ENCODE measurements at regions not wholly inside any gene's neighbourhood (a gene's known extent, or its start where the extent isn't known, plus 50 kb on each side); places are given as distances from the start of the nearest gene placed in this dataset.
"Not testable (repeated sequence)": the region's sequence is repeated elsewhere in the genome, so short reads cannot be mapped to it uniquely, and the experiment has no call there.

- Histone ChIP-seq H3K9me3 (ENCODE audit: low read length) (no peaks in the 10 kb centered on the region), H3K4me3 (ENCODE audit: low read length) (no peak overlapping the region), H3K36me3 (ENCODE audit: insufficient read depth, low read length) (no peaks in the 10 kb centered on the region), H3K4me1 (ENCODE audit: insufficient read depth, low read length) (no peaks in the 10 kb centered on the region), H3K27me3 (ENCODE audit: insufficient read depth, low read length, poor library complexity, severe bottlenecking) (no peaks in the 10 kb centered on the region), H3K27ac (ENCODE audit: low read depth, low read length) (no peak overlapping the region)
- Mint-ChIP-seq H3K4me1 (peaks cover 0 to 23% (median 2%) of the 10 kb centered on the region in 3 donors), H3K36me3 (peaks cover 0 to 3% (median 0%) of the 10 kb centered on the region in 3 donors), H3K4me3 (no peak overlapping the region), H3K9me3 (no peaks in the 10 kb centered on the region), H3K27ac (no peak overlapping the region), H3K27me3 (no peaks in the 10 kb centered on the region)
- ChIA-PET POLR2A (no interaction called here), CTCF (no interaction called here)
- DNase-seq, result no peak
Measured at GRCh38 chr10:60485025-60485424, 95.3 kb upstream of the ANK3 start.

GRCh38 chr10:60480865-60481563 is 91.3 kb upstream of the ANK3 start:
- Histone ChIP-seq H3K4me3 (ENCODE audit: low read length) (no peak overlapping the region), H3K27me3 (ENCODE audit: insufficient read depth, low read length, poor library complexity, severe bottlenecking) (no peaks in the 10 kb centered on the region), H3K4me1 (ENCODE audit: insufficient read depth, low read length) (no peaks in the 10 kb centered on the region), H3K9me3 (ENCODE audit: low read length) (no peaks in the 10 kb centered on the region), H3K27ac (ENCODE audit: low read depth, low read length) (no peak overlapping the region), H3K36me3 (ENCODE audit: insufficient read depth, low read length) (no peaks in the 10 kb centered on the region)
- H3K36me3 Mint-ChIP-seq, result peaks cover 0 to 3% (median 0%) of the 10 kb centered on the region in 3 donors
- no peak for DNase-seq
- no peak overlapping the region for H3K4me3 Mint-ChIP-seq
- H3K27ac Mint-ChIP-seq, result peak overlapping the region in 1 of 8 donors; percentile 1
- no peaks in the 10 kb centered on the region for H3K9me3 Mint-ChIP-seq
- no peaks in the 10 kb centered on the region for H3K27me3 Mint-ChIP-seq
- H3K4me1 Mint-ChIP-seq, result peaks cover 0 to 31% (median 2%) of the 10 kb centered on the region in 3 donors
- POLR2A ChIA-PET, result no interaction called here
- CTCF ChIA-PET, result no interaction called here

GRCh38 chr10:60479305-60480020 is 89.8 kb upstream of the ANK3 start:
- Mint-ChIP-seq H3K36me3 (no peaks in the 10 kb centered on the region), H3K9me3 (no peaks in the 10 kb centered on the region), H3K4me1 (peaks cover 0 to 24% (median 2%) of the 10 kb centered on the region in 3 donors), H3K4me3 (no peak overlapping the region), H3K27ac (no peak overlapping the region), H3K27me3 (no peaks in the 10 kb centered on the region)
- H3K36me3 ChIP-seq (ENCODE audit: insufficient read depth, low read length), result no peaks in the 10 kb centered on the region
- CTCF ChIA-PET, result no interaction called here
- POLR2A ChIA-PET, result interaction anchor here (0.5 kb wide), 1 partner anchor 1331 kb away, joined by 5 read pairs; no protein-coding TSS in a partner anchor
- no peak overlapping the region for H3K27ac ChIP-seq (ENCODE audit: low read depth, low read length)
- H3K9me3 ChIP-seq (ENCODE audit: low read length), result no peaks in the 10 kb centered on the region
- no peaks in the 10 kb centered on the region for H3K4me1 ChIP-seq (ENCODE audit: insufficient read depth, low read length)
- no peaks in the 10 kb centered on the region for H3K27me3 ChIP-seq (ENCODE audit: insufficient read depth, low read length, poor library complexity, severe bottlenecking)
- H3K4me3 ChIP-seq (ENCODE audit: low read length), result no peak overlapping the region
- DNase-seq, result no peak

GRCh38 chr10:60476451-60476850 is 86.8 kb upstream of the ANK3 start:
- Mint-ChIP-seq H3K4me3 (no peak overlapping the region), H3K27ac (no peak overlapping the region), H3K27me3 (no peaks in the 10 kb centered on the region), H3K9me3 (no peaks in the 10 kb centered on the region), H3K36me3 (peaks cover 0 to 6% (median 0%) of the 10 kb centered on the region in 3 donors), H3K4me1 (peaks cover 0 to 15% (median 2%) of the 10 kb centered on the region in 3 donors)
- Histone ChIP-seq H3K27me3 (ENCODE audit: insufficient read depth, low read length, poor library complexity, severe bottlenecking) (no peaks in the 10 kb centered on the region), H3K9me3 (ENCODE audit: low read length) (no peaks in the 10 kb centered on the region), H3K36me3 (ENCODE audit: insufficient read depth, low read length) (no peaks in the 10 kb centered on the region), H3K4me3 (ENCODE audit: low read length) (no peak overlapping the region), H3K27ac (ENCODE audit: low read depth, low read length) (no peak overlapping the region), H3K4me1 (ENCODE audit: insufficient read depth, low read length) (no peaks in the 10 kb centered on the region)
- CTCF ChIA-PET, result no interaction called here
- POLR2A ChIA-PET, result no interaction called here
- no peak for DNase-seq

GRCh38 chr10:60473557-60473956 is 83.9 kb upstream of the ANK3 start:
- no peaks in the 10 kb centered on the region for H3K4me1 ChIP-seq (ENCODE audit: insufficient read depth, low read length)
- DNase-seq, result no peak
- no peak overlapping the region for H3K27ac Mint-ChIP-seq
- ChIA-PET CTCF (no interaction called here), POLR2A (no interaction called here)
- no peaks in the 10 kb centered on the region for H3K36me3 ChIP-seq (ENCODE audit: insufficient read depth, low read length)
- H3K27ac ChIP-seq (ENCODE audit: low read depth, low read length), result no peak overlapping the region
- peaks cover 0 to 3% (median 0%) of the 10 kb centered on the region in 3 donors for H3K4me1 Mint-ChIP-seq
- H3K27me3 ChIP-seq (ENCODE audit: insufficient read depth, low read length, poor library complexity, severe bottlenecking), result no peaks in the 10 kb centered on the region
- H3K4me3 Mint-ChIP-seq, result no peak overlapping the region
- H3K27me3 Mint-ChIP-seq, result no peaks in the 10 kb centered on the region
- H3K4me3 ChIP-seq (ENCODE audit: low read length), result no peak overlapping the region
- H3K9me3 ChIP-seq (ENCODE audit: low read length), result no peaks in the 10 kb centered on the region
- peaks cover 0 to 6% (median 0%) of the 10 kb centered on the region in 3 donors for H3K36me3 Mint-ChIP-seq
- no peaks in the 10 kb centered on the region for H3K9me3 Mint-ChIP-seq

GRCh38 chr10:60470091-60470490 is 80.4 kb upstream of the ANK3 start:
- no peak overlapping the region for H3K27ac Mint-ChIP-seq
- CTCF ChIA-PET, result no interaction called here

GRCh38 chr10:60469147-60469546 is 79.5 kb upstream of the ANK3 start:
- H3K36me3 ChIP-seq (ENCODE audit: insufficient read depth, low read length); H3K4me3 ChIP-seq (ENCODE audit: low read length); H3K27me3 ChIP-seq (ENCODE audit: insufficient read depth, low read length, poor library complexity, severe bottlenecking); H3K4me1 ChIP-seq (ENCODE audit: insufficient read depth, low read length); H3K27ac Mint-ChIP-seq; H3K9me3 Mint-ChIP-seq; H3K27me3 Mint-ChIP-seq; H3K4me1 Mint-ChIP-seq; CTCF ChIA-PET; H3K4me3 Mint-ChIP-seq; H3K36me3 Mint-ChIP-seq; H3K27ac ChIP-seq (ENCODE audit: low read depth, low read length); POLR2A ChIA-PET; DNase-seq; H3K9me3 ChIP-seq (ENCODE audit: low read length): not testable (repeated sequence)

More at GRCh38 chr10:60470091-60470490, 80.4 kb upstream of the ANK3 start:
- H3K27me3 Mint-ChIP-seq, result no peaks in the 10 kb centered on the region
- Histone ChIP-seq H3K27ac (ENCODE audit: low read depth, low read length) (no peak overlapping the region), H3K4me3 (ENCODE audit: low read length) (no peak overlapping the region), H3K27me3 (ENCODE audit: insufficient read depth, low read length, poor library complexity, severe bottlenecking) (no peaks in the 10 kb centered on the region), H3K36me3 (ENCODE audit: insufficient read depth, low read length) (no peaks in the 10 kb centered on the region), H3K4me1 (ENCODE audit: insufficient read depth, low read length) (no peaks in the 10 kb centered on the region), H3K9me3 (ENCODE audit: low read length) (no peaks in the 10 kb centered on the region)
- POLR2A ChIA-PET, result no interaction called here
- DNase-seq, result no peak
- no peak overlapping the region for H3K4me3 Mint-ChIP-seq
- peaks cover 0 to 9% (median 0%) of the 10 kb centered on the region in 3 donors for H3K36me3 Mint-ChIP-seq
- H3K4me1 Mint-ChIP-seq, result no peaks in the 10 kb centered on the region
- no peaks in the 10 kb centered on the region for H3K9me3 Mint-ChIP-seq

- no peaks in the 10 kb centered on the region for H3K27me3 Mint-ChIP-seq
- Histone ChIP-seq H3K9me3 (ENCODE audit: low read length) (no peaks in the 10 kb centered on the region), H3K27ac (ENCODE audit: low read depth, low read length) (no peak overlapping the region), H3K4me1 (ENCODE audit: insufficient read depth, low read length) (no peaks in the 10 kb centered on the region), H3K36me3 (ENCODE audit: insufficient read depth, low read length) (no peaks in the 10 kb centered on the region), H3K4me3 (ENCODE audit: low read length) (no peak overlapping the region), H3K27me3 (ENCODE audit: insufficient read depth, low read length, poor library complexity, severe bottlenecking) (no peaks in the 10 kb centered on the region)
- ChIA-PET CTCF (no interaction called here), POLR2A (no interaction called here)
- H3K27ac Mint-ChIP-seq, result no peak overlapping the region
- H3K4me3 Mint-ChIP-seq, result no peak overlapping the region
- H3K4me1 Mint-ChIP-seq, result no peaks in the 10 kb centered on the region
- no peak for DNase-seq
- peaks cover 0 to 9% (median 0%) of the 10 kb centered on the region in 3 donors for H3K36me3 Mint-ChIP-seq
- no peaks in the 10 kb centered on the region for H3K9me3 Mint-ChIP-seq
Measured at GRCh38 chr10:60467202-60467546, 77.5 kb upstream of the ANK3 start.
